Kidney (tissue), 13 donors: ENCODE measurements at regions not wholly inside any gene's neighbourhood (a gene's known extent, or its start where the extent isn't known, plus 50 kb on each side); places are given as distances from the start of the nearest gene placed in this dataset.

Experiments
- DNase-seq, 5 donors: peaks; one replicate each; pipeline ENCODE4 v3.0.0-alpha.2; 2013 to 2020
- FAIRE-seq: peaks from 2 replicates; lab custom pipeline; 2012; peaks lifted over from hg19 to GRCh38; lab: Jason Lieb, UNC
- H3K27ac ChIP-seq, 2 donors: one replicate each; pipeline ENCODE4 v1.7.0; 2013; ENCODE audit warnings: low read depth in 2 of 2, low read length in 2 of 2, inconsistent platforms in 1 of 2
- H3K27me3 ChIP-seq: one replicate; pipeline ENCODE4 v1.7.1; 2013; ENCODE audit warnings: low read length, inconsistent platforms; ENCODE audit not compliant: control insufficient read depth, insufficient read depth
- H3K36me3 ChIP-seq, 3 donors: one replicate each; pipeline versions ENCODE4 v1.7.0 to v1.7.1; 2013; ENCODE audit warnings: low read length in 3 of 3, control low read depth in 1 of 3, inconsistent platforms in 1 of 3; ENCODE audit not compliant: insufficient read depth in 3 of 3, control insufficient read depth in 2 of 3
- H3K4me1 ChIP-seq, 3 donors: one replicate each; pipeline versions ENCODE4 v1.7.0 to v1.7.1; 2013; ENCODE audit warnings: low read length in 3 of 3, inconsistent platforms in 1 of 3, low read depth in 1 of 3; ENCODE audit not compliant: control insufficient read depth in 2 of 3, insufficient read depth in 2 of 3
- H3K4me3 ChIP-seq, 3 donors: one replicate each; pipeline versions ENCODE4 v1.7.0 to v1.8.1; 2013; ENCODE audit warnings: low read length in 3 of 3, control low read depth in 1 of 3, inconsistent platforms in 1 of 3
- H3K9ac ChIP-seq, 3 donors: one replicate each; pipeline versions ENCODE4 v1.7.0 to v1.7.1; 2013; ENCODE audit warnings: low read length in 3 of 3, control low read depth in 1 of 3, inconsistent platforms in 1 of 3
- H3K9me3 ChIP-seq, 3 donors: one replicate each; pipeline versions ENCODE4 v1.7.0 to v1.7.1; 2013; ENCODE audit warnings: low read length in 3 of 3, control low read depth in 1 of 3, inconsistent platforms in 1 of 3; ENCODE audit not compliant: control insufficient read depth in 2 of 3, insufficient read depth in 1 of 3
- CTCF ChIP-seq: IDR thresholded peaks from 3 replicates; pipeline ENCODE4 v1.5.1; 2012; ENCODE audit warnings: mild to moderate bottlenecking, moderate library complexity, borderline replicate concordance; ENCODE audit not compliant: insufficient read depth; ENCODE audit errors: extremely low read depth
- intact Hi-C: fragments of 100-400 bp; cut with DNase I; formaldehyde crosslinking; loops from one replicate; pipeline ENCODE4 v1.11.1; 2022
- donor health status: control.
- donor health status: control.
- donor health status: control.
- donor health status: control.
- donor health status: control.
- donor health status: DM: yes; HTN: yes; CAD: no.
- donor health status: Normal renal cell carcinoma (clear cell type).

- TF ChIP-seq CTCF, result no peak
- Histone ChIP-seq H3K9me3 (no peaks in the 10 kb centered on the region), H3K27ac (no peak overlapping the region), H3K9ac (no peak overlapping the region), H3K36me3 (no peaks in the 10 kb centered on the region), H3K4me3 (no peak overlapping the region), H3K27me3 (no peaks in the 10 kb centered on the region), H3K4me1 (peaks cover 6 to 35% (median 14%) of the 10 kb centered on the region in 3 donors)
- FAIRE-seq, result no peak
- DNase-seq, result no peak
- intact Hi-C loops, result no loop called here
Observed at GRCh38 chr6:139591075-139591865, 216.8 kb upstream of the CITED2 start.

- Histone ChIP-seq H3K27me3 (no peaks in the 10 kb centered on the region), H3K9ac (no peak overlapping the region), H3K9me3 (no peaks in the 10 kb centered on the region), H3K4me1 (peaks cover 6 to 42% (median 14%) of the 10 kb centered on the region in 3 donors), H3K27ac (peak overlapping the region; percentile 47 to 51), H3K36me3 (no peaks in the 10 kb centered on the region), H3K4me3 (no peak overlapping the region)
- no peak for TF ChIP-seq CTCF
- DNase-seq (no peak), FAIRE-seq (no peak)
- intact Hi-C loops, result no loop called here
Observed at GRCh38 chr6:139590206-139590605, 215.8 kb upstream of the CITED2 start.

- Histone ChIP-seq H3K9me3 (no peaks in the 10 kb centered on the region), H3K27ac (peak overlapping the region; percentile 71 to 85), H3K9ac (no peak overlapping the region), H3K36me3 (no peaks in the 10 kb centered on the region), H3K4me3 (no peak overlapping the region), H3K27me3 (no peaks in the 10 kb centered on the region), H3K4me1 (peaks cover 6 to 36% (median 14%) of the 10 kb centered on the region in 3 donors)
- TF ChIP-seq CTCF, result no peak
- DNase-seq, result no peak
- intact Hi-C loops, result no loop called here
- FAIRE-seq, result no peak
Observed at GRCh38 chr6:139588734-139589593, 214.5 kb upstream of the CITED2 start.
